Ectodermal cell (in vitro differentiated cells): ENCODE measurements at regions not wholly inside any gene's neighbourhood (a gene's known extent, or its start where the extent isn't known, plus 50 kb on each side); places are given as distances from the start of the nearest gene placed in this dataset.
A peak's percentile ranks its signal among the peaks of the same experiment; 100 is the strongest.
"Not testable (repeated sequence)": the region's sequence is repeated elsewhere in the genome, so short reads cannot be mapped to it uniquely, and the experiment has no call there.

ENCODE experiments used
- H3K27ac ChIP-seq: 2 replicates; pipeline ENCODE4 v1.7.0; 2013; ENCODE audit warnings: mild to moderate bottlenecking, low read depth, low read length; ENCODE audit not compliant: insufficient read depth, poor library complexity, severe bottlenecking
- H3K27me3 ChIP-seq: 2 replicates; pipeline ENCODE4 v1.7.0; 2013; ENCODE audit warnings: mild to moderate bottlenecking, low read length; ENCODE audit not compliant: insufficient read depth, control insufficient read depth, poor library complexity, severe bottlenecking
- H3K36me3 ChIP-seq: one replicate; pipeline ENCODE4 v1.7.0; 2013; ENCODE audit warnings: low read length; ENCODE audit not compliant: control insufficient read depth, insufficient read depth
- H3K4me1 ChIP-seq: one replicate; pipeline ENCODE4 v1.7.0; 2013; ENCODE audit warnings: low read length; ENCODE audit not compliant: control insufficient read depth, insufficient read depth
- H3K4me3 ChIP-seq: 2 replicates; pipeline ENCODE4 v1.7.0; 2013; ENCODE audit warnings: low read depth, low read length, control low read depth; ENCODE audit not compliant: insufficient read depth
- H3K9me3 ChIP-seq: 2 replicates; pipeline ENCODE4 v1.7.0; 2013; ENCODE audit warnings: mild to moderate bottlenecking, low read length, moderate library complexity; ENCODE audit not compliant: control insufficient read depth
- WGBS, 2 experiments: methylation state at CpG; one replicate each; pipeline ENCODE4 v1.1.7; 2013; ENCODE audit warnings: missing lambda C conversion rate in 2 of 2; 5-methylcytosine and 5-hydroxymethylcytosine counted together

DNA sequence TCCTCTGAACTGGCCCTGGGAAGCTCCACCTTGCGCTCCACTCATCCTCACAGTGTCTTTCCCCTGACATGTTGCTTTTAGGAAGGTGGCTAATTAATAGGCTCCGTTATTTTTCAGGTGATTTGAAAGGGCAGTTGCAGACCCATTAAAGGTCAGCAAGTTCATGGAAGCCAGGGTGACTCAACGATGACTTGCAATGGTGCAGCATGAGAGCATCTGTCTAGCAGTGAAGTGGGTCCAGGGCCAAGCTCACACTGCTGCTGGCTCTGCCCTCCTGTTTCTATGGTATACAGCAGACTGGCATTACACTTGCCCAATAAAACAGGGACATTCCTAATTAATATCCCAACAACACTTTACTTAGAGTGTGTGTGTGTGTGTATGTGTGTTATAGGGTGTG is 68.8 kb upstream of the WDR11 start:
- 91 to 96% methylated on average over 3 of the region's 3 CpGs for WGBS, 2 experiments
- Histone ChIP-seq H3K27ac (no peak overlapping the region), H3K36me3 (no peaks in the 10 kb centered on the region), H3K4me3 (no peak overlapping the region), H3K9me3 (no peaks in the 10 kb centered on the region), H3K27me3 (no peaks in the 10 kb centered on the region), H3K4me1 (no peaks in the 10 kb centered on the region)

- H3K27me3 ChIP-seq = no peaks in the 10 kb centered on the region
- H3K4me3 ChIP-seq = no peak overlapping the region
- H3K27ac ChIP-seq = no peak overlapping the region
- 91 to 96% methylated on average over 5 of the region's 5 CpGs for WGBS, 2 experiments
- H3K9me3 ChIP-seq = no peaks in the 10 kb centered on the region
- no peaks in the 10 kb centered on the region for H3K4me1 ChIP-seq
- H3K36me3 ChIP-seq = no peaks in the 10 kb centered on the region
Measured at GRCh38 chr10:120783098-120783497, 68.1 kb upstream of the WDR11 start.

DNA sequence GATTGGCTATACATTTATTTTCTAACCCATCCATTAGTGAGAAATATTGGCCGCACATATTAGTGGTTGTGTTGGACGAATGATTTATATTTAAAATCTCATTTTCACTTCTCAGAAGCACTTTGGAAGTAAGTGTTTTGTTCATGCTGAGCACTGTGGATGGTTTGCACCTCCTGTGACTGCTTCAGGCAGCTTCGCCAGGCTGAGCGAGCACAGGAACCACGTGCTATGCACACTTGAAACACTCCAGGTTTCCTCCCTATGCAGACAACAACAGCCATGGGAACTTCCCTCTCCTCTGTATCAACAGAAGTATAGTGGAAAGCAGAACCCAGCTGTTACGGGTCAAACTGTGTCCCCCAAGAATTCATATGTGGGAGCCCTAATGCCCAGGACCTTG is 67.3 kb upstream of the WDR11 start:
- Histone ChIP-seq H3K27ac (no peak overlapping the region), H3K27me3 (no peaks in the 10 kb centered on the region), H3K4me3 (no peak overlapping the region), H3K4me1 (no peaks in the 10 kb centered on the region), H3K9me3 (no peaks in the 10 kb centered on the region), H3K36me3 (no peaks in the 10 kb centered on the region)
- 91 to 93% methylated on average over 4 to 5 of the region's 6 CpGs for WGBS, 2 experiments

GRCh38 chr10:120788771-120789170 is 62.4 kb upstream of the WDR11 start:
- no peak overlapping the region for H3K4me3 ChIP-seq
- no peaks in the 10 kb centered on the region for H3K27me3 ChIP-seq
- no peaks in the 10 kb centered on the region for H3K36me3 ChIP-seq
- WGBS, 2 experiments = 90 to 92% methylated on average over 5 of the region's 5 CpGs
- H3K9me3 ChIP-seq = no peaks in the 10 kb centered on the region
- no peak overlapping the region for H3K27ac ChIP-seq
- H3K4me1 ChIP-seq = peaks cover 22% of the 10 kb centered on the region

GRCh38 chr10:120789303-120790203 is 61.6 kb upstream of the WDR11 start:
- no peaks in the 10 kb centered on the region for H3K36me3 ChIP-seq
- no peak overlapping the region for H3K4me3 ChIP-seq
- H3K9me3 ChIP-seq = no peaks in the 10 kb centered on the region
- 94 to 96% methylated on average over 5 of the region's 5 CpGs for WGBS, 2 experiments
- no peak overlapping the region for H3K27ac ChIP-seq
- H3K27me3 ChIP-seq = no peaks in the 10 kb centered on the region
- H3K4me1 ChIP-seq = peaks cover 22% of the 10 kb centered on the region

- Histone ChIP-seq H3K27ac (no peak overlapping the region), H3K36me3 (no peaks in the 10 kb centered on the region), H3K27me3 (no peaks in the 10 kb centered on the region), H3K9me3 (no peaks in the 10 kb centered on the region), H3K4me3 (no peak overlapping the region), H3K4me1 (peaks cover 22% of the 10 kb centered on the region)
- WGBS, 2 experiments = 95 to 96% methylated on average over 5 of the region's 5 CpGs
Measured at GRCh38 chr10:120791316-120791715, 59.8 kb upstream of the WDR11 start.

GRCh38 chr10:120793088-120793487 is 58.1 kb upstream of the WDR11 start:
- H3K4me3 ChIP-seq = no peak overlapping the region
- H3K36me3 ChIP-seq = no peaks in the 10 kb centered on the region
- H3K27me3 ChIP-seq = no peaks in the 10 kb centered on the region
- H3K9me3 ChIP-seq = no peaks in the 10 kb centered on the region
- peak overlapping the region; percentile 48 for H3K27ac ChIP-seq
- WGBS, 2 experiments = 78 to 81% methylated on average over 2 of the region's 2 CpGs
- H3K4me1 ChIP-seq = peaks cover 22% of the 10 kb centered on the region

- no peaks in the 10 kb centered on the region for H3K27me3 ChIP-seq
- WGBS, 2 experiments = 84 to 91% methylated on average over 4 of the region's 4 CpGs
- no peak overlapping the region for H3K27ac ChIP-seq
- no peaks in the 10 kb centered on the region for H3K9me3 ChIP-seq
- peaks cover 18% of the 10 kb centered on the region for H3K4me1 ChIP-seq
- no peaks in the 10 kb centered on the region for H3K36me3 ChIP-seq
- H3K4me3 ChIP-seq = no peak overlapping the region
Measured at GRCh38 chr10:120794390-120794789, 56.8 kb upstream of the WDR11 start.

- H3K36me3 ChIP-seq, H3K27me3 ChIP-seq, H3K4me3 ChIP-seq, H3K27ac ChIP-seq, H3K9me3 ChIP-seq, H3K4me1 ChIP-seq: not testable (repeated sequence)
- WGBS, 2 experiments = 95 to 97% methylated on average over 29 of the region's 29 CpGs
Measured at GRCh38 chr10:120798276-120798675, 52.9 kb upstream of the WDR11 start.

DNA sequence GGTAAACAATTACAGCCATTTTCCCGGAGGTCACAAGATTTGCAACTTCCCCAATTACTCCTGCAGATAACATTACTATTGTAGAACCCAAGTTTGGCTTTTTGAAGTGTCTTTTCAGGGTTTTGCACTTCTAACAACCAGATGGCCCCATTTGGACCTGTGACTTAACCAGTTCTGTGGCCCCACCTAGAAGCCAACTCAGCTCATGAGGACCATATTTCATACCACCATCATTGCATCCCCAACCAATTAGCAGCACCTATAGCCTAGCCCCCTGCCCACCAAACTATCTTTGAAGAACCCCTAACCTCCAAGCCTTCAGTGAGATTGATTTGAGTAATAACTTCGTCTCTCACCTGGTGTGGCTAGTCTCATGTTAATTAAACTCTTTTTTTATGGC is 51.3 kb upstream of the WDR11 start:
- Histone ChIP-seq H3K27me3 (no peaks in the 10 kb centered on the region), H3K27ac (no peak overlapping the region), H3K9me3 (no peaks in the 10 kb centered on the region), H3K36me3 (no peaks in the 10 kb centered on the region), H3K4me3 (no peak overlapping the region), H3K4me1 (peaks cover 5% of the 10 kb centered on the region)
- 58 to 71% methylated on average over 2 of the region's 2 CpGs for WGBS, 2 experiments
